GM12891 (cell line): ENCODE measurements at regions not wholly inside any gene's neighbourhood (a gene's known extent, or its start where the extent isn't known, plus 50 kb on each side); places are given as distances from the start of the nearest gene placed in this dataset.

Experiments used
- POLR2A ChIP-seq: IDR thresholded peaks from 2 replicates; pipeline ENCODE4 v1.6.1; 2011; ENCODE audit warnings: low read depth, low read length, control low read depth
- POLR2AphosphoS5 ChIP-seq: IDR thresholded peaks from 2 replicates; pipeline ENCODE4 v1.6.1; 2011; ENCODE audit warnings: low read depth, low read length, control low read depth
- POU2F2 ChIP-seq: IDR thresholded peaks from 2 replicates; pipeline ENCODE4 v1.6.1; 2011; ENCODE audit warnings: low read depth, mild to moderate bottlenecking, control low read depth, low read length, moderate library complexity
- SPI1 ChIP-seq: IDR thresholded peaks from 2 replicates; pipeline ENCODE4 v1.6.1; 2011; ENCODE audit warnings: low read depth, low read length, control low read depth
- TAF1 ChIP-seq: IDR thresholded peaks from 2 replicates; pipeline ENCODE4 v1.6.1; 2011; ENCODE audit warnings: low read depth, low read length, control low read depth

GRCh38 chr4:120290553-120290952, 223.9 kb upstream of the MAD2L1 start:
- TF ChIP-seq POLR2AphosphoS5 (no peak), SPI1 (no peak), POLR2A (no peak), POU2F2 (no peak), TAF1 (no peak)
